GM23338 (cell line): ENCODE measurements at regions not wholly inside any gene's neighbourhood (a gene's known extent, or its start where the extent isn't known, plus 50 kb on each side); places are given as distances from the start of the nearest gene placed in this dataset.

Source experiments
- ATAC-seq: fragments of 200-7000 bp; cut with Tn5 transposase; 3 replicates; pipeline ENCODE4 v1.9.1; 2020
- DNase-seq: peaks from one replicate; pipeline ENCODE4 v3.0.0-alpha.2; 2015; ENCODE audit warnings: low spot score
- H2AFZ ChIP-seq: fragments of 200-600 bp; sonication (generic); 2 replicates; pipeline ENCODE4 v1.8.0; 2016; ENCODE audit warnings: antibody characterized with exemption, mild to moderate bottlenecking, moderate library complexity
- H3F3A ChIP-seq: fragments of 200-600 bp; sonication (generic); replicated peaks from 2 replicates; pipeline ENCODE4 v1.8.0; 2017; ENCODE audit warnings: antibody characterized with exemption, mixed run types, low read depth
- H3K27ac ChIP-seq: fragments of 200-600 bp; sonication (generic); 2 replicates; pipeline ENCODE4 v1.6.1; 2016; ENCODE audit warnings: low read depth
- H3K27me3 ChIP-seq: fragments of 200-600 bp; sonication (generic); 2 replicates; pipeline ENCODE4 v1.8.0; 2016; ENCODE audit warnings: mild to moderate bottlenecking, mixed run types, moderate library complexity; ENCODE audit not compliant: insufficient read depth
- H3K36me3 ChIP-seq: fragments of 200-600 bp; sonication (generic); 2 replicates; pipeline ENCODE4 v1.8.0; 2016; ENCODE audit warnings: mild to moderate bottlenecking; ENCODE audit not compliant: insufficient read depth
- H3K4me1 ChIP-seq: fragments of 200-600 bp; sonication (generic); 2 replicates; pipeline ENCODE4 v1.8.0; 2016; ENCODE audit warnings: mild to moderate bottlenecking, moderate library complexity; ENCODE audit not compliant: insufficient read depth
- H3K4me2 ChIP-seq: fragments of 200-600 bp; sonication (generic); 2 replicates; pipeline ENCODE4 v1.7.1; 2017; ENCODE audit warnings: mixed run types
- H3K4me3 ChIP-seq: fragments of 200-600 bp; sonication (generic); 2 replicates; pipeline ENCODE4 v1.6.1; 2016; ENCODE audit warnings: mixed run types
- H3K79me2 ChIP-seq: fragments of 200-600 bp; sonication (generic); replicated peaks from 2 replicates; pipeline ENCODE4 v1.8.0; 2017; ENCODE audit warnings: mild to moderate bottlenecking; ENCODE audit not compliant: insufficient read depth
- H3K9me2 ChIP-seq: fragments of 200-600 bp; sonication (generic); 2 replicates; pipeline ENCODE4 v1.8.0; 2017; ENCODE audit not compliant: insufficient read depth
- H4K20me1 ChIP-seq: fragments of 200-600 bp; sonication (generic); replicated peaks from 2 replicates; pipeline ENCODE4 v1.8.0; 2017; ENCODE audit warnings: mild to moderate bottlenecking; ENCODE audit not compliant: insufficient read depth
- H3K27ac Mint-ChIP-seq: 2 replicates; pipeline ENCODE4 v1.8.0; 2020; ENCODE audit warnings: inconsistent platforms, mild to moderate bottlenecking, moderate library complexity, mixed read lengths
- H3K27me3 Mint-ChIP-seq: 3 replicates; pipeline ENCODE4 v1.8.0; 2022; ENCODE audit warnings: low read depth, mild to moderate bottlenecking, moderate library complexity, mixed read lengths, inconsistent platforms; ENCODE audit not compliant: insufficient read depth, poor library complexity
- H3K36me3 Mint-ChIP-seq: 3 replicates; pipeline ENCODE4 v1.8.0; 2021; ENCODE audit warnings: low read depth, mild to moderate bottlenecking, inconsistent platforms, moderate library complexity, mixed read lengths
- H3K4me1 Mint-ChIP-seq: 3 replicates; pipeline ENCODE4 v1.8.0; 2020; ENCODE audit warnings: mild to moderate bottlenecking, inconsistent platforms, mixed read lengths
- H3K4me3 Mint-ChIP-seq: 3 replicates; pipeline ENCODE4 v1.8.0; 2021; ENCODE audit warnings: moderate library complexity, mild to moderate bottlenecking, inconsistent platforms, mixed read lengths
- H3K9me3 Mint-ChIP-seq: 3 replicates; pipeline ENCODE4 v1.8.0; 2020; ENCODE audit warnings: moderate library complexity, mild to moderate bottlenecking, inconsistent platforms, mixed read lengths
- CREB1 ChIP-seq: fragments of 250-450 bp; sonication (Bioruptor Pico); IDR thresholded peaks from 2 replicates; pipeline ENCODE4 v1.5.0; 2020; ENCODE audit warnings: low read depth, mild to moderate bottlenecking, moderate library complexity
- EZH2 ChIP-seq: fragments of 200-600 bp; sonication (generic); IDR thresholded peaks from one replicate; pipeline ENCODE4 v1.8.0; 2017; ENCODE audit warnings: antibody characterized with exemption, mild to moderate bottlenecking, low read depth; ENCODE audit not compliant: unreplicated experiment
- POLR2AphosphoS5 ChIP-seq: IDR thresholded peaks from 2 replicates; pipeline ENCODE4 v1.6.1; 2016; ENCODE audit warnings: antibody characterized with exemption, low read depth
- TF ChIP-seq, protein P1 (sequence below), 2 experiments: fragments of 200-600 bp in 1 of 2; sonication (generic) in 1 of 2; conservative IDR thresholded peaks; 2 replicates each; pipeline versions ENCODE4 v1.5.1 to v1.6.1; 2016 to 2017; ENCODE audit warnings: antibody characterized with exemption in 2 of 2, low read depth in 2 of 2, mild to moderate bottlenecking in 2 of 2, moderate library complexity in 1 of 2
- TF ChIP-seq, protein P2 (sequence below): fragments of 250-450 bp; sonication (Bioruptor Pico); IDR thresholded peaks from 2 replicates; pipeline ENCODE4 v1.5.0; 2020; ENCODE audit warnings: mild to moderate bottlenecking, moderate library complexity
- TF ChIP-seq, protein P3 (sequence below): IDR thresholded peaks from one replicate; pipeline ENCODE4 v1.6.1; 2018; ENCODE audit warnings: antibody characterized with exemption; ENCODE audit not compliant: unreplicated experiment

DNA sequence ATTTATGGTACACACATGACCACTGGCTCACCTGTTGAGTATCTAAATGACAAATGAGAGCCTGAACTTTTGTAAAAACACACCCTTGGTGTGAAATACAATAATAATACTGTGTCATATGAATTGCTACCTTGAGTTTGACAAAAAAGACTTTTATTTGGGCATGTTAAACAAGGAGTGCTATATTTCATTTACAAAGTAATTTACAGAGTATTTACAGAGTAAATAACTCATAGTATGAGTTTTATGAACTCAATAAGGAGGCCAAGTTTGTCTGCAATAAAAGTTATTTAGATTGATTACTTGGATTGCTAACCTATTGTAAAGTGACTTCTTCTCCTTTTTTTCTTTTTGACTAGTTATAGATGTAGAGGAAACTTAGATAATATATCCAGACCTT, 146.0 kb upstream of the NUDT12 start (continued):
- TF ChIP-seq, protein P1, sequence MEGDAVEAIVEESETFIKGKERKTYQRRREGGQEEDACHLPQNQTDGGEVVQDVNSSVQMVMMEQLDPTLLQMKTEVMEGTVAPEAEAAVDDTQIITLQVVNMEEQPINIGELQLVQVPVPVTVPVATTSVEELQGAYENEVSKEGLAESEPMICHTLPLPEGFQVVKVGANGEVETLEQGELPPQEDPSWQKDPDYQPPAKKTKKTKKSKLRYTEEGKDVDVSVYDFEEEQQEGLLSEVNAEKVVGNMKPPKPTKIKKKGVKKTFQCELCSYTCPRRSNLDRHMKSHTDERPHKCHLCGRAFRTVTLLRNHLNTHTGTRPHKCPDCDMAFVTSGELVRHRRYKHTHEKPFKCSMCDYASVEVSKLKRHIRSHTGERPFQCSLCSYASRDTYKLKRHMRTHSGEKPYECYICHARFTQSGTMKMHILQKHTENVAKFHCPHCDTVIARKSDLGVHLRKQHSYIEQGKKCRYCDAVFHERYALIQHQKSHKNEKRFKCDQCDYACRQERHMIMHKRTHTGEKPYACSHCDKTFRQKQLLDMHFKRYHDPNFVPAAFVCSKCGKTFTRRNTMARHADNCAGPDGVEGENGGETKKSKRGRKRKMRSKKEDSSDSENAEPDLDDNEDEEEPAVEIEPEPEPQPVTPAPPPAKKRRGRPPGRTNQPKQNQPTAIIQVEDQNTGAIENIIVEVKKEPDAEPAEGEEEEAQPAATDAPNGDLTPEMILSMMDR (conservative IDR thresholded peaks at IDR 0.05; ENCODE audit: low read depth in 2 of 2) = no peak
- TF ChIP-seq, protein P2, sequence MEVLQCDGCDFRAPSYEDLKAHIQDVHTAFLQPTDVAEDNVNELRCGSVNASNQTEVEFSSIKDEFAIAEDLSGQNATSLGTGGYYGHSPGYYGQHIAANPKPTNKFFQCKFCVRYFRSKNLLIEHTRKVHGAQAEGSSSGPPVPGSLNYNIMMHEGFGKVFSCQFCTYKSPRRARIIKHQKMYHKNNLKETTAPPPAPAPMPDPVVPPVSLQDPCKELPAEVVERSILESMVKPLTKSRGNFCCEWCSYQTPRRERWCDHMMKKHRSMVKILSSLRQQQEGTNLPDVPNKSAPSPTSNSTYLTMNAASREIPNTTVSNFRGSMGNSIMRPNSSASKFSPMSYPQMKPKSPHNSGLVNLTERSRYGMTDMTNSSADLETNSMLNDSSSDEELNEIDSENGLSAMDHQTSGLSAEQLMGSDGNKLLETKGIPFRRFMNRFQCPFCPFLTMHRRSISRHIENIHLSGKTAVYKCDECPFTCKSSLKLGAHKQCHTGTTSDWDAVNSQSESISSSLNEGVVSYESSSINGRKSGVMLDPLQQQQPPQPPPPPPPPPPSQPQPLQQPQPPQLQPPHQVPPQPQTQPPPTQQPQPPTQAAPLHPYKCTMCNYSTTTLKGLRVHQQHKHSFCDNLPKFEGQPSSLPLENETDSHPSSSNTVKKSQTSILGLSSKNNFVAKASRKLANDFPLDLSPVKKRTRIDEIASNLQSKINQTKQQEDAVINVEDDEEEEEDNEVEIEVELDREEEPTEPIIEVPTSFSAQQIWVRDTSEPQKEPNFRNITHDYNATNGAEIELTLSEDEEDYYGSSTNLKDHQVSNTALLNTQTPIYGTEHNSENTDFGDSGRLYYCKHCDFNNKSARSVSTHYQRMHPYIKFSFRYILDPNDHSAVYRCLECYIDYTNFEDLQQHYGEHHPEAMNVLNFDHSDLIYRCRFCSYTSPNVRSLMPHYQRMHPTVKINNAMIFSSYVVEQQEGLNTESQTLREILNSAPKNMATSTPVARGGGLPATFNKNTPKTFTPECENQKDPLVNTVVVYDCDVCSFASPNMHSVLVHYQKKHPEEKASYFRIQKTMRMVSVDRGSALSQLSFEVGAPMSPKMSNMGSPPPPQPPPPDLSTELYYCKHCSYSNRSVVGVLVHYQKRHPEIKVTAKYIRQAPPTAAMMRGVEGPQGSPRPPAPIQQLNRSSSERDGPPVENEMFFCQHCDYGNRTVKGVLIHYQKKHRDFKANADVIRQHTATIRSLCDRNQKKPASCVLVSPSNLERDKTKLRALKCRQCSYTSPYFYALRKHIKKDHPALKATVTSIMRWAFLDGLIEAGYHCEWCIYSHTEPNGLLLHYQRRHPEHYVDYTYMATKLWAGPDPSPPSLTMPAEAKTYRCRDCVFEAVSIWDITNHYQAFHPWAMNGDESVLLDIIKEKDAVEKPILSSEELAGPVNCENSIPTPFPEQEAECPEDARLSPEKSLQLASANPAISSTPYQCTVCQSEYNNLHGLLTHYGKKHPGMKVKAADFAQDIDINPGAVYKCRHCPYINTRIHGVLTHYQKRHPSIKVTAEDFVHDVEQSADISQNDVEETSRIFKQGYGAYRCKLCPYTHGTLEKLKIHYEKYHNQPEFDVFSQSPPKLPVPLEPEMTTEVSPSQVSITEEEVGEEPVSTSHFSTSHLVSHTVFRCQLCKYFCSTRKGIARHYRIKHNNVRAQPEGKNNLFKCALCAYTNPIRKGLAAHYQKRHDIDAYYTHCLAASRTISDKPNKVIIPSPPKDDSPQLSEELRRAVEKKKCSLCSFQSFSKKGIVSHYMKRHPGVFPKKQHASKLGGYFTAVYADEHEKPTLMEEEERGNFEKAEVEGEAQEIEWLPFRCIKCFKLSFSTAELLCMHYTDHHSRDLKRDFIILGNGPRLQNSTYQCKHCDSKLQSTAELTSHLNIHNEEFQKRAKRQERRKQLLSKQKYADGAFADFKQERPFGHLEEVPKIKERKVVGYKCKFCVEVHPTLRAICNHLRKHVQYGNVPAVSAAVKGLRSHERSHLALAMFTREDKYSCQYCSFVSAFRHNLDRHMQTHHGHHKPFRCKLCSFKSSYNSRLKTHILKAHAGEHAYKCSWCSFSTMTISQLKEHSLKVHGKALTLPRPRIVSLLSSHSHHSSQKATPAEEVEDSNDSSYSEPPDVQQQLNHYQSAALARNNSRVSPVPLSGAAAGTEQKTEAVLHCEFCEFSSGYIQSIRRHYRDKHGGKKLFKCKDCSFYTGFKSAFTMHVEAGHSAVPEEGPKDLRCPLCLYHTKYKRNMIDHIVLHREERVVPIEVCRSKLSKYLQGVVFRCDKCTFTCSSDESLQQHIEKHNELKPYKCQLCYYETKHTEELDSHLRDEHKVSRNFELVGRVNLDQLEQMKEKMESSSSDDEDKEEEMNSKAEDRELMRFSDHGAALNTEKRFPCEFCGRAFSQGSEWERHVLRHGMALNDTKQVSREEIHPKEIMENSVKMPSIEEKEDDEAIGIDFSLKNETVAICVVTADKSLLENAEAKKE (CRISPR knock-in tag) = no peak

DNA sequence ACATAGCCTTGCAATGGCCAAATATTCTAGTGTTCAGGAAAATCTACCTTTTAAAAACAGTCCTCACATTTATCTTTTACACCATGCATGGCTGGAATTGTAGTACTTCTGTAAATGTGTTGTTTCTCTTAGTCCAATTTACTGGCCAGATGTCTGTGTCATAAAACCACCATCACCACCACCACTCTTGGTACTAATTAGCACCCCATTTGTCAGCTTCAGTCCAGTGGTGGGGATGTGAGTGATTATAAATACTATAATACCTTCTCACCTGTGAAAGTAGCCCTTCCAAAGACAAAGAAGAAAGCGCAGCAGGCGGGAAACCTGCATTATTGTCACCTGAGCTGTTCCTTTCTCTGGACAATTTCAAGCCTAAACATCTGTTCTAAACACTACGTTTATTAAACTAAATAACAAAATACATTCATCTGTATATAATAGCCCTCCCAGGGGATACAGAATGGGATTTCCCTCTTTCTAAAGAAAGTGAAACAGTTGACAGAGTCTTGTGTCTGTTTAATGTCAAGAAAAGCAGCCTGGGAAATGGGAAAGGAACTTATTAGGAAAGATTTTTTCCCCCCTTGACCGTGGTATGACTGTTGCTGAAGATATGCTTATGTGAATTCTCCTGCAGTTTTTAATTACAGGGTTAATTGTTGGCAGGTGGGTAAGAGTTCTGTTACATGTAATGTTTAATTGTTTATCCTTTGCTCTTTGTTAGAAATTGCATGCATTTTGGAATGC, 144.5 kb upstream of the NUDT12 start:
- peaks cover 1% of the 10 kb centered on the region for H3K27me3 Mint-ChIP-seq
- no peak overlapping the region for H2AFZ ChIP-seq
- TF ChIP-seq EZH2 (no peak), CREB1 (CRISPR knock-in tag) (no peak), POLR2AphosphoS5 (no peak)
- TF ChIP-seq, protein P3, sequence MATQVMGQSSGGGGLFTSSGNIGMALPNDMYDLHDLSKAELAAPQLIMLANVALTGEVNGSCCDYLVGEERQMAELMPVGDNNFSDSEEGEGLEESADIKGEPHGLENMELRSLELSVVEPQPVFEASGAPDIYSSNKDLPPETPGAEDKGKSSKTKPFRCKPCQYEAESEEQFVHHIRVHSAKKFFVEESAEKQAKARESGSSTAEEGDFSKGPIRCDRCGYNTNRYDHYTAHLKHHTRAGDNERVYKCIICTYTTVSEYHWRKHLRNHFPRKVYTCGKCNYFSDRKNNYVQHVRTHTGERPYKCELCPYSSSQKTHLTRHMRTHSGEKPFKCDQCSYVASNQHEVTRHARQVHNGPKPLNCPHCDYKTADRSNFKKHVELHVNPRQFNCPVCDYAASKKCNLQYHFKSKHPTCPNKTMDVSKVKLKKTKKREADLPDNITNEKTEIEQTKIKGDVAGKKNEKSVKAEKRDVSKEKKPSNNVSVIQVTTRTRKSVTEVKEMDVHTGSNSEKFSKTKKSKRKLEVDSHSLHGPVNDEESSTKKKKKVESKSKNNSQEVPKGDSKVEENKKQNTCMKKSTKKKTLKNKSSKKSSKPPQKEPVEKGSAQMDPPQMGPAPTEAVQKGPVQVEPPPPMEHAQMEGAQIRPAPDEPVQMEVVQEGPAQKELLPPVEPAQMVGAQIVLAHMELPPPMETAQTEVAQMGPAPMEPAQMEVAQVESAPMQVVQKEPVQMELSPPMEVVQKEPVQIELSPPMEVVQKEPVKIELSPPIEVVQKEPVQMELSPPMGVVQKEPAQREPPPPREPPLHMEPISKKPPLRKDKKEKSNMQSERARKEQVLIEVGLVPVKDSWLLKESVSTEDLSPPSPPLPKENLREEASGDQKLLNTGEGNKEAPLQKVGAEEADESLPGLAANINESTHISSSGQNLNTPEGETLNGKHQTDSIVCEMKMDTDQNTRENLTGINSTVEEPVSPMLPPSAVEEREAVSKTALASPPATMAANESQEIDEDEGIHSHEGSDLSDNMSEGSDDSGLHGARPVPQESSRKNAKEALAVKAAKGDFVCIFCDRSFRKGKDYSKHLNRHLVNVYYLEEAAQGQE = no peak

More for the DNA sequence above, 144.5 kb upstream of the NUDT12 start:
- Histone ChIP-seq H3F3A (no peaks in the 10 kb centered on the region), H3K79me2 (no peaks in the 10 kb centered on the region), H3K4me3 (no peak overlapping the region), H3K36me3 (no peaks in the 10 kb centered on the region), H3K27me3 (no peaks in the 10 kb centered on the region), H3K4me2 (no peak overlapping the region), H3K4me1 (no peaks in the 10 kb centered on the region), H3K27ac (no peak overlapping the region), H4K20me1 (no peaks in the 10 kb centered on the region), H3K9me2 (no peaks in the 10 kb centered on the region)
- ATAC-seq (no peak), DNase-seq (no peak)
- Mint-ChIP-seq H3K4me1 (no peaks in the 10 kb centered on the region), H3K9me3 (no peaks in the 10 kb centered on the region), H3K27ac (no peak overlapping the region), H3K36me3 (no peaks in the 10 kb centered on the region), H3K4me3 (no peak overlapping the region)
